HepG2 (cell line): ENCODE measurements at regions not wholly inside any gene's neighbourhood (a gene's known extent, or its start where the extent isn't known, plus 50 kb on each side); places are given as distances from the start of the nearest gene placed in this dataset.

ENCODE experiments used
- BHLHE40 ChIP-seq: IDR thresholded peaks from 2 replicates; pipeline ENCODE4 v1.6.1; 2011; ENCODE audit warnings: low read length, improper control_type of control experiment
- CEBPB ChIP-seq: IDR thresholded peaks from 2 replicates; pipeline ENCODE4 v1.6.1; 2011; ENCODE audit warnings: low read depth, low read length, improper control_type of control experiment, borderline replicate concordance
- EP300 ChIP-seq, 3 experiments: sonication (generic) in 1 of 3; formaldehyde crosslinking in 1 of 3; IDR thresholded peaks; 2 replicates each; pipeline versions ENCODE4 v1.5.1 to v1.6.1; 2011 to 2020; ENCODE audit warnings: low read depth in 2 of 3, low read length in 2 of 3, borderline replicate concordance in 1 of 3, improper control_type of control experiment in 1 of 3, mild to moderate bottlenecking in 1 of 3, missing genetic modification reagents in 1 of 3, moderate library complexity in 1 of 3
- FOXP4 ChIP-seq: sonication (generic); formaldehyde crosslinking; IDR thresholded peaks from 2 replicates; pipeline ENCODE4 v1.4.0; 2020; ENCODE audit warnings: missing genetic modification reagents
- PAX8 ChIP-seq: sonication (generic); formaldehyde crosslinking; IDR thresholded peaks from 2 replicates; pipeline ENCODE4 v1.8.0; 2022; ENCODE audit warnings: mild to moderate bottlenecking, missing genetic modification reagents, borderline replicate concordance
- POLR2A ChIP-seq, 2 experiments: IDR thresholded peaks; 2 replicates each; pipeline ENCODE4 v1.6.1; 2011; ENCODE audit warnings: low read depth in 2 of 2, low read length in 2 of 2, mild to moderate bottlenecking in 1 of 2, moderate library complexity in 1 of 2; ENCODE audit not compliant: insufficient read depth in 1 of 2
- POLR2G ChIP-seq: fragments of 200-400 bp; formaldehyde crosslinking; IDR thresholded peaks from 2 replicates; pipeline ENCODE4 v1.6.1; 2018; ENCODE audit warnings: mild to moderate bottlenecking, low read depth, low read length, moderate library complexity
- ZNF468 ChIP-seq: sonication (generic); formaldehyde crosslinking; IDR thresholded peaks from 2 replicates; pipeline ENCODE4 v1.8.0; 2022; ENCODE audit warnings: mild to moderate bottlenecking, moderate library complexity, missing genetic modification reagents
- ZNF768 ChIP-seq: sonication (generic); formaldehyde crosslinking; IDR thresholded peaks from 2 replicates; pipeline ENCODE4 v1.4.0; 2020; ENCODE audit warnings: missing genetic modification reagents

GRCh38 chr5:52626312-52626711, 161.4 kb upstream of the ITGA1 start:
- TF ChIP-seq POLR2A (IDR thresholded peaks at IDR 0.05; ENCODE audit: insufficient read depth in 1 of 2, low read depth in 2 of 2, low read length in 2 of 2) (no peak), CEBPB (no peak), BHLHE40 (no peak), EP300 (IDR thresholded peaks at IDR 0.05; ENCODE audit: low read depth in 2 of 2, low read length in 2 of 2) (no peak), EP300 (CRISPR knock-in tag; IDR thresholded peaks at IDR 0.05; ENCODE audit: borderline replicate concordance) (no peak), PAX8 (CRISPR knock-in tag) (no peak), ZNF468 (CRISPR knock-in tag) (no peak), FOXP4 (CRISPR knock-in tag) (no peak), ZNF768 (no peak), POLR2G (no peak)
